ENCODE measurements at regions not wholly inside any gene's neighbourhood (a gene's known extent, or its start where the extent isn't known, plus 50 kb on each side); places are given as distances from the start of the nearest gene placed in this dataset.
"Not testable (repeated sequence)": the region's sequence is repeated elsewhere in the genome, so short reads cannot be mapped to it uniquely, and the experiment has no call there.

GRCh38 chr3:15903759-15904720 is 106.3 kb upstream of the ANKRD28 start:
- no peak for DNase-seq (ENCODE audit: low spot score)

- DNase-seq (ENCODE audit: low spot score) = no peak
Measured at GRCh38 chr3:15905041-15905440, 107.3 kb upstream of the ANKRD28 start.

- DNase-seq (ENCODE audit: low spot score) = not testable (repeated sequence)
Measured at GRCh38 chr3:15907403-15907802, 109.6 kb upstream of the ANKRD28 start.

- DNase-seq (ENCODE audit: low spot score) = no peak
Measured at GRCh38 chr3:15918988-15919387, 121.2 kb upstream of the ANKRD28 start.

DNA sequence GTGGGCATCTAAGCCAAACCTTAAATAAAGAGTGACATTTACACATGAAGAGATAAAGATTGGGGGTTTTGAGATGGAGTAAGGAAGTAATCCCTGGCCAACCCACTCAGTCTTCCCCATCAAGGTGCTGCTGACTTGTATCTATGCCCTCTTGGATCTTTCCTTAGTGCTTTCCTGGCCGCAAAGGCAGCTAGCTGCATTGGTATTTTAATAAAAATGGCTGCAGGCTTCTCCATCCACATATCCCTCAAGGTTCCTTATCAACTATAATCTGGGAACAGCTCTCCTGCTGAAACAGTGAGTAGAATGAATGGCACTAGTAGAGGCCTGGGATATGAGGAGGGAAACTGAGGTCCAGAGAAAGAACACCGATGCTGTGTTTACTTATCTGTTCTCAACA is 122.2 kb upstream of the ANKRD28 start:
- DNase-seq (ENCODE audit: low spot score) = no peak

DNA sequence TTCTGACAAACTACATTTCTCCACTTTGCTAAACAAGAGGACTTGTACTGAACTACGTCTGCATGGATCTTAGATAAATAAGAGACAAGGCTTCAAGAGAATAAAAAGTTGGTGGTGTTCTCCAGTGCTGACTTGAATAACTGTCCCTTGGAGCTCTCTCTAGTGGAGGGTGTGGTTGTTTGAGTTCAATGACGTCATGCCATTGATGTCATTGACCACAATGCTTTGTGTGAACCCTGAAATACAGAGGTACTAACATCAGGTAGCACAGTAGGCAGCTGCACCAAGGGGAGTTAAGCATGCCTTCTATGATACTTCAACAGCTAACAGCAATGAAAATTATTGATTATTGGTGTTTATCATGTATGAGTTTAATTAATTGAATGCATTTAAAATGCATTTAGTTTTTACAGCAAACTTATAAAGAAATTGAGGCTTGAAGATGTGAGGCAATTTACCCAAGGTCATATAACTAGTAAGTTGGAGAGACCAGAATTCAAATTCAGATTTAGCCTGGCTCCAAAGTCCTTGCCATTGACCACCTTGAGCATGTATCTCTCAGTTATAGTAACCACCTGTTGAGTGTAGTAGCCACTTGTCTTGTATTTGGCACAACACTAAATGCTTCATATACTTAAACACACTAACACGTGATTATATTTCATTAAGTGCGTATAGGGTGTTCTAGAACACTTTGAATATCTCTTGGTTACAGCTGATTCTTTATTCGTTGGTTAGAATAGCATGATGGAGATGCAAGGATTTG is 126.0 kb upstream of the ANKRD28 start:
- DNase-seq (ENCODE audit: low spot score) = no peak

- DNase-seq (ENCODE audit: low spot score) = no peak
Measured at GRCh38 chr3:15924914-15925313, 127.1 kb upstream of the ANKRD28 start.

- DNase-seq (ENCODE audit: low spot score) = no peak
Measured at GRCh38 chr3:15926871-15927270, 129.1 kb upstream of the ANKRD28 start.

- DNase-seq (ENCODE audit: low spot score) = no peak
Measured at GRCh38 chr3:15927969-15928368, 130.2 kb upstream of the ANKRD28 start.

DNA sequence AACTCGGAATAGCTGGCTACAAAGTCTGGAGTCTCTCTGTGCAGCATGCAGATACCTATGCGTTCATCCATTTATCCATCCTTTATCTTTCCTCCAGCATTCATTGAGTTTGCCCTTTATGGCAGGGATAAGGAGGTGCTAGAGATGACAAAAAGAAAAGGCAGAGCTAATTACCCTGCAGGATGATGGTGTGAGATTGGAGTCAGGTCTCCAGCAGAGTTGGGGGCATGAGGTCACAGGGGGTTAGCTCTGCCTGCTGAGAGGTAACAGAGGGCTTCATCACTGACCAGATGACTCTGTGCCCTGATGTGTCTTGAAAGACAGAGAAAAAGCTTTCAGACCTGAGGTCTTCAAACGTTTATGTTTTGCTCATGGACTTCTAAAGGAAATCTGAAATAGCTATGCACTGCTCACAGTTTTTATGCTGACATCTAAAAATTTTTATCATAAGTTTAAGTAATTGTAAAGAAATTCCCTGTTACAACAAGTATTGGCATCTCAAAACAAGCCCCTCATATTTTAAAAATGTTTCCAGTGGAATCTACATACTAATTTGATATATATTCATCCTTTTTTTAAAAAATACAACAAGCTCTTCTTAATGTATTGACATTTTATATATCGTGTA is 132.3 kb upstream of the ANKRD28 start:
- no peak for DNase-seq (ENCODE audit: low spot score)

DNA sequence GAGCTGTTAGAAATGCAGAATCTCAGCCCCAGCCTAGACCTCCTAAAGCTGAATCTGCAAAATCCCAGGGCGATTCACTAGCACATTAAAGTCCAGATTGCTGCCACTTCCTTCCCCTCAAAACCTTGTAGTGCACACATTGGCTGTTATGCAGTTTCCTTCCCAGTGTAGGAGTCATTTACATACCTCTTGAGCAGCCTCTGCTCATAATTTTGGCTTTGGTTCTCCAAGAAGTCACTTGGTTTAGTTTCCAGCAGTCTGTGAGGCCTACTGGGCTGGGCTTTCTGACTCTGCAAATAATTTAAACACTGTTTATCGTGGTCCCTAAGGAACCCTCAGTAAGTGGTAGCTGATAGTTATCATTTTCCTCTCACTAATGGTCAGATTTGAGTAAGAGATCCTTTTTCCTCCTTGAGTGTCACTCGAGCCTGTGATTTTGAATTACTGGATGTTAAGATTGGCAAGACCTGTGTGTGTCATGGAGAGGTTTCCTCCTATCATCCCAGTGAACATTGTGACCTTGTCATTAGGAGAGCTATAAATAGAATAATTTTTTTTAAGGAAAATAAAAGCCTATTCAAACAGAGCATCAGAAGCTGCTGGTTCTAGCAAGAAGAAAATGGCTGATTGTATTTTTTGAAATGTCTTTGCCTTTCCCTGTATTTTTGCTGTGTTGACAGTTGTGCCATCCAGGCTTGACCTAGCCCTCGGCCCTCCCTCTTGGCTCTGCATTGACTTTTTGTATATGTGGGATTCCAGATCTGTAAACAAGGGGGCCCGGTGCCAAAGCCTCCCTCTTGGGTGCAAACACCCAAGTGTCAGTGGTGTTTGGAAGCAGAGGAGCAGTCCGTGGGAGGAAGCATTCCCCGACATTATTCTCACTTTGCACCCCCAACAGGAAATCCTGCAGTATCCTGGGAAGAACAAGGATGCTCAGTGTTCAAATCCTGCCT is 134.8 kb upstream of the ANKRD28 start:
- peak; percentile 34 for DNase-seq (ENCODE audit: low spot score)

DNA sequence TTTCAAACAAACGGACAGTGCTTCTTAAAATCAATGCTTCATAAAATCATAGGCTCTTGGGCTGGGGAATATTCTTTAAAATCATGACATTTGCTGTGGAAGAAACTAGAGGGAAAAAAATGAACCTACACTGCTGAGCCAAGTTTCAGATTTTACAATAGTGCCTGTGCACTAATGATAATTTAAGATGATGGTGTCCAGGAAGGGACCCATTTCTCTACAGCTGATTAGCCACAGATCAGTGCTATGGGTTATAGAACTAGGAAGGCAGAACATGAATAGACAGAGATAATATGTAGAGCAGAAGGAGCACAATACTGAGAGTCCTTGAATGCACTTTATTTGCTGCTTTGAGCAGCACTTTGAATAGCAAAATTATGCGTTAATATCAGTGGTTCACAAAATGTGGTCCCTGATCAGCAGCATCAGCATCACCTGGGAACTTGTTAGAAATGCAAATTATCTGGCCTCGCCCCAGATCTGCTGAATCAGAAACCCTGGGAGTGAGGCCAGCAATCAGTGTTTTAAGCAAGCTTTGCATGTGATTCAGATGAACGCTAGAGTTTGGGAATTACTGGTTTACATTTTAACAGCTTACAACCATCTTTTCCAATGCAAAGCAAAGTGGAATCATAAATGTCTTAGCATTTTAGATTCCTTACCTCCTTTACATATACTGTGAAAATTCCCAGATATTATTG is 135.8 kb upstream of the ANKRD28 start:
- DNase-seq (ENCODE audit: low spot score) = peak; percentile 71

DNA sequence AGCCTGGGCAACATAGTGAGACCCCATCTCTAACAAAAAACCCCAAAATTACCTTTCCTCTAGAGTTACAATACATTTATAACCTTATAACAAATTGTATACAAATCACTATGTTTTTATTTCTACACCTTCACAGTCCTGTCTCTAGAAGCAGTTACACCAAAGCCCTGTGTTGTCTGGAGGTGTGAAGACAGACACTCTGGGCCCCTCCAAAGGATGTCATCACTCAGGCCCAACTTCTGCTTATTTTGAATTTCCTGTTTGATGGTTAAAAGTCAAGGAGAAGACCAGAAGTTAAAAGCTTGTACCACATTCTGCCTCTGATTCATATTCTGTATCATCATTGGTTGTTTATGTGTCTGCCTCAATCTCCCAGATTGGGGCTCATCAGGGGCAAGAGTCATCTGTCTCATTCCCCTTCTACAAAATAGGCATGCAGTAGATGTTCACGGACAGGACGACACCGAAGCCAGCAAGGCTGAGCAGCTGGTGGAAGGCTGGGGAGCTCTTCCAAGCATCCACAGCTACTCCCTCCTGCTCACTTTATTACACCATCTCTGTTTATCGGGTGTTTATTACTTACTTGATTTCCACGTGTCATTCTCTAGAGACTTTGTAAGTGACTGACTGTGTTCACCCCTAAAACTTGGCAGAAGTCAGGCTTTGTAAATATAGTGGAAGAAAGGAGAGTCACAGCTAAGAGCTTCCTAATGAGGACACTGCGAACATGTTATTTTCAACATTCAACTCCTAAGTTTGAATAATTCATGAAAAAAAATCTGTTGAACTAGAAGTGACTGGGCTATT is 136.8 kb upstream of the ANKRD28 start:
- peak; percentile 13 for DNase-seq (ENCODE audit: low spot score)

- DNase-seq (ENCODE audit: low spot score) = peak; percentile 74
Measured at GRCh38 chr3:15936312-15936711, 138.5 kb upstream of the ANKRD28 start.

DNA sequence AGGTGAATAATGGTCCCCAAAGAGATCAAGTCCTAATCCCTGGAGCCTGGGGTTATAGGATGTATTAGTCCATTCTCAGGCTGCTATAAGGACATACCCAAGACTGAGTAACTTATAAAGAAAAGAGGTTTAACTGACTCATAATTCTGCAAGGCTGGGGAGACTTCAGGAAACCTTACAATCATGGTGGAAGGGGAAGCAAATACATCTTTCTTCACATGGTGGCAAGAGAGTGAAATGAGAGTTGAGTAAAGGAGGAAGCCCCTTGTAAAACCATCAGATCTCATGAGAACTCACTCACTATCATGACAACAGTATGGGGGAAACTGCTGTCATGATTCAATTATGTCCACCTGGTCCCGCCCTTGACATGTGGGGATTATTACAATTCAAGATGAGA is 142.9 kb upstream of the ANKRD28 start:
- DNase-seq (ENCODE audit: low spot score) = no peak

DNA sequence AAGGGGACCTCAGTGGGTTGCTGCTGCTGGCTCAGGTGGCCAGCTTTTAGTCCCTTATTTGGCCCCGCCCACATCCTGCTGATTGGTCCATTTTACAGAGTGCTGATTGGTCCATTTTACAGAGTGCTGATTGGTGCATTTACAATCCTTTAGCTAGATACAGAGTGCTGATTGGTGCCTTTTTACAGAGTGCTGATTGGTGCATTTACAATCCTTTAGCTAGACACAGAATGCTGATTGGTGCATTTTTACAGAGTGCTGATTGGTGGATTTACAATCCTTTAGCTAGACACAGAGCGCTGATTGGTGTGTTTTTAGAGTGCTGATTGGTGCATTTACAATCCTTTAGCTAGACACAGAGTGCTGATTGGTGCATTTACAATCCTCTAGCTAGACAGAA is 143.7 kb upstream of the ANKRD28 start:
- not testable (repeated sequence) for DNase-seq (ENCODE audit: low spot score)

GRCh38 chr3:15941958-15942357 is 144.2 kb upstream of the ANKRD28 start:
- no peak for DNase-seq (ENCODE audit: low spot score)

DNA sequence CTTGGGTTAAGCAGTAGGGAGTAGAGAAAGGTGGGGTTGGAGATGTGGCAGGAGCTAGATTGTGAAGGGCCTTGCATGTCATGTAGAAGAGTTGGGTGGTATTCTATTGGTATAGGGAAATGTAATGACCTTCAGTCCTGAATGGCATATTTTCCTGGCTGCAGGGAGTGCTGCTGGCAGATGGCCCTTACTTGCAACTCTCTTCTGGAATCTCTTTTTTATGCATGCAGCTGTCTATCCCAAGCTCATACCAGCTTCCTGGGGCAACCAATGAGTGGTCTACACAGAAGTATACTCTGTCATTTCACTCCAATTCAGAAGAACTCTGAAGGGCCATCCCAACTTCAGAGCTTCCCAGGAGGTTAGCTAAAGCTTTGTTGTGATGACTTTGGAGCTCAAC is 144.7 kb upstream of the ANKRD28 start:
- no peak for DNase-seq (ENCODE audit: low spot score)

DNA sequence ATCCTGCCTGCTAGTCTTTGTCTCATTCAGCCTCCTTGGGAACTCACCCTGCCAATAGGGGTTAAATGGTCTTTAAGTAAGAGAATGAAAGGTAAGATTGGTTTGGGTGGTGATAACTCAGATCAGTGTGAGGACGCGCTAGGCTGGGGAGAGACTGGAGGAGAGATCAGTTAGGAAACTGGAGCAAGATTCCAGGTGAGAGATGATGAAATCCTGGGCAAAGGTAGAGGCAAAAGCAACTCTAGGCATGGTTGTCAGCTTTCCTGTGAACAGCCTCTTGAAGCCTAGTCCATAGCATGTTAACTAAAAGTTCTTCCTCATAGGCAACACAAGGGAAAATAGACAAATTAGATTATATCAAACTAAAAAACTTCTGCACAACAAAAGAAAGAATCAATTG is 145.2 kb upstream of the ANKRD28 start:
- DNase-seq (ENCODE audit: low spot score) = no peak

DNA sequence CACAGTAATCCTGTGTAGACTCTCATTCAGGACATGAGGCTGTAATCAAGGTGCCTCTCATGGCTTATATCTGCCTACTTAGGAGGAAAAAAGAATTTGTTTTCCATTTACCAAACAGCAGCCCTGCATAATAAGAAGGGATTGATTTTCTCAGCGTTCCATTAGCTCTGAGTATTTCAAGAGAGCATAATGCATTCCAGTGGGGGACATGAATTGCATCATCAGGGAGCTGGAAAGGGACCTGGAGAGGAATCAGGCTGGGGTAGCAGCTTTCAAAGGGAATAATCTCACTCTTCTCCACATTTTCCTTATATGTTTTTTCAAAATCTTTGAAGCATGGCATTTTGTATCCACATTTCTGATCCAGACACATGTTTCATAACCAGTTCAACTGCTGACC is 150.6 kb upstream of the ANKRD28 start:
- DNase-seq (ENCODE audit: low spot score) = peak; percentile 39

Measured in putamen (tissue), 1 donor.